Keratinocyte (primary cell): ENCODE measurements at regions not wholly inside any gene's neighbourhood (a gene's known extent, or its start where the extent isn't known, plus 50 kb on each side); places are given as distances from the start of the nearest gene placed in this dataset.

ENCODE experiments used
- DNase-seq: peaks from one replicate; pipeline ENCODE4 v3.0.0-alpha.2; 2011; ENCODE audit warnings: low read depth, missing footprints, low spot score
- FAIRE-seq: peaks from 2 replicates; lab custom pipeline; 2011; peaks lifted over from hg19 to GRCh38; lab: Jason Lieb, UNC
- H2AFZ ChIP-seq: 2 replicates; pipeline ENCODE4 v1.6.0; 2012; ENCODE audit warnings: low read length, control low read depth, inconsistent platforms; ENCODE audit not compliant: control insufficient read depth
- H3K27ac ChIP-seq: 2 replicates; pipeline ENCODE4 v1.5.1; 2011; ENCODE audit warnings: low read length; ENCODE audit not compliant: control insufficient read depth, insufficient read depth
- H3K27me3 ChIP-seq: 3 replicates; pipeline ENCODE4 v1.6.0; 2011; ENCODE audit warnings: low read length; ENCODE audit not compliant: control insufficient read depth, insufficient read depth; ENCODE audit errors: extremely low read depth
- H3K36me3 ChIP-seq, 2 experiments: 2 replicates in 1 of 2; 3 replicates in 1 of 2; pipeline ENCODE4 v1.5.1; 2011; ENCODE audit warnings: low read length in 2 of 2, mild to moderate bottlenecking in 1 of 2; ENCODE audit not compliant: control insufficient read depth in 2 of 2, insufficient read depth in 2 of 2; ENCODE audit errors: extremely low read depth in 1 of 2
- H3K4me1 ChIP-seq: 3 replicates; pipeline ENCODE4 v1.5.1; 2011; ENCODE audit warnings: low read length; ENCODE audit not compliant: control insufficient read depth, insufficient read depth; ENCODE audit errors: extremely low read depth
- H3K4me2 ChIP-seq: 3 replicates; pipeline ENCODE4 v1.6.0; 2011; ENCODE audit warnings: low read depth, low read length; ENCODE audit not compliant: control insufficient read depth, insufficient read depth; ENCODE audit errors: extremely low read depth
- H3K4me3 ChIP-seq, 3 experiments: fragments of 200-600 bp in 1 of 3; sonication (generic) in 1 of 3; 2 replicates in 2 of 3; 3 replicates in 1 of 3; pipeline ENCODE4 v1.5.1; 2011 to 2016; ENCODE audit warnings: low read length in 3 of 3, mild to moderate bottlenecking in 3 of 3, control low read depth in 2 of 3, inconsistent platforms in 1 of 3, low read depth in 1 of 3, mixed read lengths in 1 of 3, mixed run types in 1 of 3, moderate library complexity in 1 of 3; ENCODE audit not compliant: control insufficient read depth in 2 of 3, insufficient read depth in 2 of 3; ENCODE audit errors: extremely low read depth in 1 of 3
- H3K79me2 ChIP-seq: 2 replicates; pipeline ENCODE4 v1.6.0; 2012; ENCODE audit warnings: low read length; ENCODE audit not compliant: control insufficient read depth, insufficient read depth
- H3K9ac ChIP-seq: 3 replicates; pipeline ENCODE4 v1.6.0; 2011; ENCODE audit warnings: low read length; ENCODE audit not compliant: control insufficient read depth, insufficient read depth; ENCODE audit errors: extremely low read depth
- H3K9me1 ChIP-seq: 3 replicates; pipeline ENCODE4 v1.6.0; 2011; ENCODE audit warnings: low read length; ENCODE audit not compliant: control insufficient read depth, insufficient read depth; ENCODE audit errors: extremely low read depth
- H3K9me3 ChIP-seq: 2 replicates; pipeline ENCODE4 v1.5.1; 2012; ENCODE audit warnings: low read depth, low read length; ENCODE audit not compliant: control insufficient read depth
- H4K20me1 ChIP-seq: 3 replicates; pipeline ENCODE4 v1.6.0; 2011; ENCODE audit warnings: low read length; ENCODE audit not compliant: control insufficient read depth, insufficient read depth; ENCODE audit errors: extremely low read depth
- EZH2 ChIP-seq: IDR thresholded peaks from one replicate; pipeline ENCODE4 v1.6.1; 2012; ENCODE audit warnings: inconsistent platforms, mild to moderate bottlenecking, low read length, moderate library complexity
- dilution Hi-C: fragments of 300-500 bp; cut with MboI; formaldehyde crosslinking; loops from one replicate; pipeline ENCODE4 v1.7.0; 2020; ENCODE audit warnings: low sequenced_read_pairs; ENCODE audit not compliant: extremely low pct_ligation_motif_present
- TF ChIP-seq, protein P1 (sequence below), 3 experiments: IDR thresholded peaks in 1 of 3; conservative IDR thresholded peaks in 1 of 3; optimal IDR thresholded peaks in 1 of 3; 2 replicates in 2 of 3; 3 replicates in 1 of 3; pipeline versions ENCODE3 to v1.5.1; 2011; ENCODE audit warnings: low read length in 3 of 3, mild to moderate bottlenecking in 3 of 3, moderate library complexity in 2 of 3, control low read depth in 1 of 3, inconsistent platforms in 1 of 3; ENCODE audit not compliant: insufficient read depth in 2 of 3; ENCODE audit errors: extremely low read depth in 1 of 3

DNA sequence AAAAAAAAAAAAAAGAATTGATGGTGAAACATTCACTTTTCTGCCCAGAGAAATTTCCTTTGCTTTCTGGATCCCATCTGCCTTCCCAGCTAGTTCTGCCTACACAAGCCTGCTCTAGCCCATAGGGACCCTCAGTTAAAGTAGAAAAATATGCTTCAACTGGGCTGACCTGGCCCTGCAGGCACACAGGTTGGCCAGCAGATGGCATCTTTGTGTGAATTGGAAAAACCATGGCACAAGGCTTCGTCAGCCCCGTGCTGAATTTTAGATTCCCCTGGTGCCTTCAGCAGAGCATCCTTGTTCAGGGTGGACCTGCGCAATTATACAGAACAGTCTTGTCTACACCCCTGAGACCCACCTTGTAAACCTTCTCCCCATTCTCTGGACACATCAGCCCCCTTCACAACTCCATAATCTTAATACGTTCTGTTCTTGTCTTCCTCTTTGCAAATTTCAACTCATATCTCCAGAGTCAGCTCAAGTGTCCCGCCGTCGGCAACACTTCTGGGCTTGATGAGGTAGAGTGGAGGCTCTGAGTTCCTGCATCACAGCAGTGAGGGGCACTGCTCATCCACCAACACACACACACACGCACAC is 114.5 kb downstream of the INSIG2 start:
- Histone ChIP-seq H3K27me3 (no peaks in the 10 kb centered on the region), H3K27ac (no peak overlapping the region), H3K9me3 (no peaks in the 10 kb centered on the region), H3K79me2 (no peaks in the 10 kb centered on the region), H4K20me1 (no peaks in the 10 kb centered on the region), H3K9ac (no peak overlapping the region), H3K4me3 (no peak overlapping the region), H3K4me2 (no peak overlapping the region), H3K9me1 (no peaks in the 10 kb centered on the region), H3K4me1 (no peaks in the 10 kb centered on the region), H2AFZ (no peak overlapping the region), H3K36me3 (no peaks in the 10 kb centered on the region)
- DNase-seq = no peak
- TF ChIP-seq EZH2 = no peak
- TF ChIP-seq, protein P1, sequence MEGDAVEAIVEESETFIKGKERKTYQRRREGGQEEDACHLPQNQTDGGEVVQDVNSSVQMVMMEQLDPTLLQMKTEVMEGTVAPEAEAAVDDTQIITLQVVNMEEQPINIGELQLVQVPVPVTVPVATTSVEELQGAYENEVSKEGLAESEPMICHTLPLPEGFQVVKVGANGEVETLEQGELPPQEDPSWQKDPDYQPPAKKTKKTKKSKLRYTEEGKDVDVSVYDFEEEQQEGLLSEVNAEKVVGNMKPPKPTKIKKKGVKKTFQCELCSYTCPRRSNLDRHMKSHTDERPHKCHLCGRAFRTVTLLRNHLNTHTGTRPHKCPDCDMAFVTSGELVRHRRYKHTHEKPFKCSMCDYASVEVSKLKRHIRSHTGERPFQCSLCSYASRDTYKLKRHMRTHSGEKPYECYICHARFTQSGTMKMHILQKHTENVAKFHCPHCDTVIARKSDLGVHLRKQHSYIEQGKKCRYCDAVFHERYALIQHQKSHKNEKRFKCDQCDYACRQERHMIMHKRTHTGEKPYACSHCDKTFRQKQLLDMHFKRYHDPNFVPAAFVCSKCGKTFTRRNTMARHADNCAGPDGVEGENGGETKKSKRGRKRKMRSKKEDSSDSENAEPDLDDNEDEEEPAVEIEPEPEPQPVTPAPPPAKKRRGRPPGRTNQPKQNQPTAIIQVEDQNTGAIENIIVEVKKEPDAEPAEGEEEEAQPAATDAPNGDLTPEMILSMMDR (optimal IDR thresholded peaks at IDR 0.05 in 1 of 3, IDR thresholded peaks at IDR 0.05 in 1 of 3, conservative IDR thresholded peaks at IDR 0.05 in 1 of 3; ENCODE audit: extremely low read depth in 1 of 3, insufficient read depth in 2 of 3, low read length in 3 of 3) = peak; percentile 85 to 88 (median 86)
- dilution Hi-C loops = no loop called here
- FAIRE-seq = no peak

DNA sequence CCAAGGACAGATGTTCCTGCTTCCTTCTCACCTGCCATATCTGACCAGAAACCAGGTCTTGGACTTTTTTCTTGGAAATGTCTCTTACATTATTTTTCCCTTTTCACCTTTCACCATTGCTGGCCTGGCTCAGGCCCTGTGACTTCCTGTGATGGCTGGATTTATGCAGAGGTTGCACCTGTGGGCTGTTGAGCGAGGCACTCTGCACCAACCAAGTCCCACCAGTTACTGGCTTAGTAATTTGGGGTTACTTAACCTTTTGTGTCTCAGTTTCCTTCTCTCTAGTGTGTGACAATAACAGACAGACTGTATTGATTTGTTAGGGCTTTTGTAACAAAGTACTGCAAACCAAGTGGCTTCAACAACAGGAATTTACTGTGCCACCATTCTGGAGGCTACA is 110.0 kb downstream of the INSIG2 start:
- Histone ChIP-seq H4K20me1 (no peaks in the 10 kb centered on the region), H3K4me1 (no peaks in the 10 kb centered on the region), H3K36me3 (no peaks in the 10 kb centered on the region), H3K27me3 (no peaks in the 10 kb centered on the region), H3K4me3 (no peak overlapping the region), H3K9me3 (no peaks in the 10 kb centered on the region), H3K79me2 (no peaks in the 10 kb centered on the region), H3K9ac (no peak overlapping the region), H3K27ac (no peak overlapping the region), H3K4me2 (no peak overlapping the region), H2AFZ (no peak overlapping the region), H3K9me1 (no peaks in the 10 kb centered on the region)
- dilution Hi-C loops = no loop called here
- FAIRE-seq (no peak), DNase-seq (no peak)
- TF ChIP-seq, protein P1 (optimal IDR thresholded peaks at IDR 0.05 in 1 of 3, IDR thresholded peaks at IDR 0.05 in 1 of 3, conservative IDR thresholded peaks at IDR 0.05 in 1 of 3; ENCODE audit: extremely low read depth in 1 of 3, insufficient read depth in 2 of 3, low read length in 3 of 3) = no peak
- no peak for TF ChIP-seq EZH2
